ENCODE measurements at regions not wholly inside any gene's neighbourhood (a gene's known extent, or its start where the extent isn't known, plus 50 kb on each side); places are given as distances from the start of the nearest gene placed in this dataset.

- H3K27me3 ChIP-seq (replicated peaks in 1 of 2; ENCODE audit: control insufficient read depth in 2 of 2, insufficient read depth in 2 of 2, low read length in 1 of 2) = no peaks in the 10 kb centered on the region
- H3K9ac ChIP-seq (ENCODE audit: control insufficient read depth, insufficient read depth, low read length) = no peak overlapping the region
- H3K4me1 ChIP-seq (ENCODE audit: control insufficient read depth, insufficient read depth, low read length) = no peaks in the 10 kb centered on the region
- FAIRE-seq = no peak
- RAD21 ChIA-PET (ENCODE audit: unreplicated experiment) = no interaction called here
- SMC1A ChIA-PET (ENCODE audit: uncharacterized antibody, unreplicated experiment) = no interaction called here
- 0% methylated on average over 1 of the region's 4 CpGs for WGBS (ENCODE audit: insufficient coverage, insufficient replicate concordance, low lambda C conversion rate, missing lambda C conversion rate)
- no peaks in the 10 kb centered on the region for H4K20me1 ChIP-seq (ENCODE audit: control insufficient read depth, insufficient read depth)
- CTCF ChIA-PET = no interaction called here
- no peaks in the 10 kb centered on the region for H3K36me3 ChIP-seq (ENCODE audit: control insufficient read depth in 2 of 2, insufficient read depth in 2 of 2, low read length in 1 of 2)
- no peak overlapping the region for H2AFZ ChIP-seq (ENCODE audit: control insufficient read depth, low read depth, low read length)
- no peaks in the 10 kb centered on the region for H3K9me3 ChIP-seq (replicated peaks; ENCODE audit: control insufficient read depth, insufficient read depth, low read length)
- POLR2A ChIA-PET = no interaction called here
- no peak for ATAC-seq
- TF ChIP-seq TCF3 (IDR thresholded peaks at IDR 0.05; ENCODE audit: borderline replicate concordance, insufficient read depth, low read depth, low read length) (no peak), CHD2 (IDR thresholded peaks at IDR 0.05; ENCODE audit: borderline replicate concordance, low read depth, low read length) (no peak), NR2C2 (IDR thresholded peaks at IDR 0.05; ENCODE audit: borderline replicate concordance, control insufficient read depth, insufficient read length, low read depth) (no peak), PAX8 (IDR thresholded peaks at IDR 0.05) (no peak), ATF7 (IDR thresholded peaks at IDR 0.05; ENCODE audit: low read depth) (no peak)
- no peak overlapping the region for H3K4me3 ChIP-seq
- in situ Hi-C loops (cut with MboI) (no loop called here), intact Hi-C loops (cut with micrococcal nuclease; ENCODE audit: unreplicated experiment) (no loop called here)
- no peak overlapping the region for H3K27ac ChIP-seq (ENCODE audit: control insufficient read depth, insufficient read depth)
- BruUV-seq (replicated peaks) = no TSS peak
- no peak for DNase-seq (ENCODE audit: low read depth, low spot score)
- no peaks in the 10 kb centered on the region for H3K79me2 ChIP-seq (ENCODE audit: control insufficient read depth, insufficient read depth, low read length)
- H3K4me2 ChIP-seq (ENCODE audit: control insufficient read depth, insufficient read depth) = no peak overlapping the region
Observed at GRCh38 chr20:11573507-11573906, 344.2 kb upstream of the BTBD3 start.

DNA sequence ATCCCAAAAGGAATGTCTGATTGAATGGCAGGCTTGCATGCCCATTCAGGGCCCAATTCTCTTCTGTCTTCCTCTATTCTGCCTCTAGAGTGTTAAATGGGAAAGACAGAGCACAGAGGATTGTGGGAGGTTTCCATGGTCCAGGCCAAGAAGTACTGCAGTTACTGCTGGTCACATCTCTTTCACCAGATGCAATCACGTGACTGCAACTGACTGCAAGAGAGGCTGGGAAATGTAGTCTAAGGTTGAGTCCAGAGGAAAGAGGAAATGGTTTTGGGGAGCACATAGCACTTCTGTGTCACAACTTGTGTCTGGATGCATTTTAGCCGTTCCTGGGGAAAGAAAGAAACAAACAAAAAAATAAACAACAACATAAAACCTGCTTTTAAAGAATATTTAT, 336.4 kb upstream of the BTBD3 start:
- peak; percentile 77; the same call in 1 of the 2 replicates for TF ChIP-seq RAD51 (IDR thresholded peaks at IDR 0.05)
- no peak for TF ChIP-seq SP1 (IDR thresholded peaks at IDR 0.05; ENCODE audit: low read depth, low read length)
- TF ChIP-seq BHLHE40 (IDR thresholded peaks at IDR 0.05; ENCODE audit: borderline replicate concordance in 1 of 2, low read depth in 2 of 2, low read length in 1 of 2) = peak in 1 of 2 experiments; percentile 18; a peak in 1 of 4 replicates
- FAIRE-seq = no peak
- Histone ChIP-seq H2AFZ (ENCODE audit: control insufficient read depth, low read depth, low read length) (no peak overlapping the region), H3K27me3 (replicated peaks in 1 of 2; ENCODE audit: control insufficient read depth in 2 of 2, insufficient read depth in 2 of 2, low read length in 1 of 2) (no peaks in the 10 kb centered on the region), H3K27ac (ENCODE audit: control insufficient read depth, insufficient read depth) (no peak overlapping the region), H3K79me2 (ENCODE audit: control insufficient read depth, insufficient read depth, low read length) (no peaks in the 10 kb centered on the region), H3K9me3 (replicated peaks; ENCODE audit: control insufficient read depth, insufficient read depth, low read length) (no peaks in the 10 kb centered on the region), H3K4me1 (ENCODE audit: control insufficient read depth, insufficient read depth, low read length) (no peaks in the 10 kb centered on the region), H3K9ac (ENCODE audit: control insufficient read depth, insufficient read depth, low read length) (no peak overlapping the region), H3K4me3 (no peak overlapping the region), H4K20me1 (ENCODE audit: control insufficient read depth, insufficient read depth) (no peaks in the 10 kb centered on the region), H3K4me2 (ENCODE audit: control insufficient read depth, insufficient read depth) (no peak overlapping the region), H3K36me3 (ENCODE audit: control insufficient read depth in 2 of 2, insufficient read depth in 2 of 2, low read length in 1 of 2) (no peaks in the 10 kb centered on the region)
- ATAC-seq = peak; percentile 45
- SMC1A ChIA-PET (ENCODE audit: uncharacterized antibody, unreplicated experiment) = no interaction called here
- CTCF ChIA-PET = no interaction called here
- WGBS (ENCODE audit: insufficient coverage, insufficient replicate concordance, low lambda C conversion rate, missing lambda C conversion rate) = 0% methylated on average over 2 of the region's 2 CpGs
- intact Hi-C loops (cut with micrococcal nuclease; ENCODE audit: unreplicated experiment) = no loop called here
- no peak for DNase-seq (ENCODE audit: low read depth, low spot score)
- RAD21 ChIA-PET (ENCODE audit: unreplicated experiment) = no interaction called here
- POLR2A ChIA-PET = no interaction called here
- BruUV-seq (replicated peaks) = no TSS peak
- in situ Hi-C loops (cut with MboI) = no loop called here

All from GM12878 (cell line).